Neural cell (in vitro differentiated cells): ENCODE measurements at regions not wholly inside any gene's neighbourhood (a gene's known extent, or its start where the extent isn't known, plus 50 kb on each side); places are given as distances from the start of the nearest gene placed in this dataset.

Experiments used
- H2AFZ ChIP-seq: fragments of 200-600, 300-800 bp; sonication (generic), shearing (Covaris generic); 2 replicates; pipeline ENCODE4 v1.6.0; 2014; ENCODE audit warnings: low read depth, mild to moderate bottlenecking, antibody characterized with exemption, low read length, moderate library complexity
- H3F3A ChIP-seq: fragments of 200-600 bp; shearing (Covaris generic); 2 replicates; pipeline ENCODE4 v1.6.1; 2016; ENCODE audit warnings: mild to moderate bottlenecking, moderate library complexity, mixed read lengths, antibody characterized with exemption, low read length; ENCODE audit not compliant: insufficient read depth, poor library complexity, severe bottlenecking
- H3K27ac ChIP-seq: fragments of 200-600, 300-800 bp; sonication (generic), shearing (Covaris generic); 2 replicates; pipeline ENCODE4 v1.5.1; 2014; ENCODE audit warnings: mild to moderate bottlenecking, low read length, moderate library complexity
- H3K27me3 ChIP-seq: fragments of 300-800, 200-600 bp; sonication (generic), shearing (Covaris generic); 2 replicates; pipeline ENCODE4 v1.6.0; 2014; ENCODE audit warnings: mild to moderate bottlenecking, low read depth, low read length, moderate library complexity; ENCODE audit not compliant: insufficient read depth
- H3K36me3 ChIP-seq: fragments of 300-800, 200-600 bp; sonication (generic), shearing (Covaris generic); 2 replicates; pipeline ENCODE4 v1.5.1; 2014; ENCODE audit warnings: mild to moderate bottlenecking, antibody characterized with exemption, low read length, moderate library complexity; ENCODE audit not compliant: insufficient read depth
- H3K4me2 ChIP-seq: fragments of 300-800, 200-600 bp; sonication (generic), shearing (Covaris generic); 2 replicates; pipeline ENCODE4 v1.6.0; 2014; ENCODE audit warnings: mild to moderate bottlenecking, low read length
- H3K4me3 ChIP-seq: fragments of 300-800, 200-600 bp; sonication (generic), shearing (Covaris generic); 2 replicates; pipeline ENCODE4 v1.5.1; 2014; ENCODE audit warnings: mild to moderate bottlenecking, low read length, moderate library complexity
- H3K79me2 ChIP-seq: fragments of 200-600 bp; shearing (Covaris generic); replicated peaks from 2 replicates; pipeline ENCODE4 v1.6.0; 2014; ENCODE audit warnings: mild to moderate bottlenecking, low read length, moderate library complexity; ENCODE audit not compliant: insufficient read depth
- H3K9ac ChIP-seq: fragments of 300-800, 200-600 bp; sonication (generic), shearing (Covaris generic); 2 replicates; pipeline ENCODE4 v1.6.1; 2016; ENCODE audit warnings: mild to moderate bottlenecking, low read length, mixed read lengths
- H3K9me2 ChIP-seq: fragments of 200-600 bp; shearing (Covaris generic); 2 replicates; pipeline ENCODE4 v1.6.1; 2016; ENCODE audit warnings: mild to moderate bottlenecking, low read length, mixed read lengths; ENCODE audit not compliant: insufficient read depth
- H3K9me3 ChIP-seq: fragments of 200-600, 300-800 bp; sonication (generic), shearing (Covaris generic); 2 replicates; pipeline ENCODE4 v1.6.1; 2016; ENCODE audit warnings: mild to moderate bottlenecking, mixed run types, low read length, moderate library complexity, mixed read lengths
- H4K20me1 ChIP-seq: fragments of 200-600 bp; shearing (Covaris generic); 2 replicates; pipeline ENCODE4 v1.6.1; 2016; ENCODE audit warnings: mild to moderate bottlenecking, mixed run types; ENCODE audit not compliant: insufficient read depth
- EP300 ChIP-seq: fragments of 450-650 bp; conservative IDR thresholded peaks from 2 replicates; pipeline ENCODE4 v1.6.1; 2014; ENCODE audit warnings: antibody characterized with exemption, mild to moderate bottlenecking, moderate library complexity; ENCODE audit not compliant: poor library complexity, severe bottlenecking
- EZH2 ChIP-seq: fragments of 200-600, 300-800 bp; shearing (Covaris generic), sonication (generic); IDR thresholded peaks from 2 replicates; pipeline ENCODE4 v1.6.1; 2014; ENCODE audit warnings: antibody characterized with exemption, low read length, borderline replicate concordance, mild to moderate bottlenecking; ENCODE audit not compliant: insufficient read depth, poor library complexity, severe bottlenecking
- MXI1 ChIP-seq: fragments of 450-650 bp; conservative IDR thresholded peaks from 2 replicates; pipeline ENCODE4 v1.6.1; 2014; ENCODE audit warnings: antibody characterized with exemption, mild to moderate bottlenecking; ENCODE audit not compliant: poor library complexity, severe bottlenecking
- POLR2AphosphoS5 ChIP-seq: IDR thresholded peaks from 2 replicates; pipeline ENCODE4 v1.6.1; 2012
- RAD21 ChIP-seq: fragments of 450-650 bp; conservative IDR thresholded peaks from 2 replicates; pipeline ENCODE4 v1.6.1; 2014; ENCODE audit warnings: antibody characterized with exemption, mild to moderate bottlenecking, moderate library complexity
- SMC3 ChIP-seq: fragments of 450-650 bp; conservative IDR thresholded peaks from 2 replicates; pipeline ENCODE4 v1.6.1; 2014; ENCODE audit warnings: antibody characterized with exemption, mild to moderate bottlenecking, moderate library complexity; ENCODE audit not compliant: poor library complexity
- TAF1 ChIP-seq: IDR thresholded peaks from 2 replicates; pipeline ENCODE4 v1.6.1; 2012; ENCODE audit warnings: low read depth
- TF ChIP-seq, protein P1 (sequence below): fragments of 450-650 bp; IDR thresholded peaks from 2 replicates; pipeline ENCODE4 v1.5.1; 2014; ENCODE audit warnings: antibody characterized with exemption, mild to moderate bottlenecking, moderate library complexity; ENCODE audit not compliant: poor library complexity, severe bottlenecking
- TF ChIP-seq, protein P2 (sequence below): IDR thresholded peaks from 2 replicates; pipeline ENCODE4 v1.6.1; 2012; ENCODE audit warnings: borderline replicate concordance

DNA sequence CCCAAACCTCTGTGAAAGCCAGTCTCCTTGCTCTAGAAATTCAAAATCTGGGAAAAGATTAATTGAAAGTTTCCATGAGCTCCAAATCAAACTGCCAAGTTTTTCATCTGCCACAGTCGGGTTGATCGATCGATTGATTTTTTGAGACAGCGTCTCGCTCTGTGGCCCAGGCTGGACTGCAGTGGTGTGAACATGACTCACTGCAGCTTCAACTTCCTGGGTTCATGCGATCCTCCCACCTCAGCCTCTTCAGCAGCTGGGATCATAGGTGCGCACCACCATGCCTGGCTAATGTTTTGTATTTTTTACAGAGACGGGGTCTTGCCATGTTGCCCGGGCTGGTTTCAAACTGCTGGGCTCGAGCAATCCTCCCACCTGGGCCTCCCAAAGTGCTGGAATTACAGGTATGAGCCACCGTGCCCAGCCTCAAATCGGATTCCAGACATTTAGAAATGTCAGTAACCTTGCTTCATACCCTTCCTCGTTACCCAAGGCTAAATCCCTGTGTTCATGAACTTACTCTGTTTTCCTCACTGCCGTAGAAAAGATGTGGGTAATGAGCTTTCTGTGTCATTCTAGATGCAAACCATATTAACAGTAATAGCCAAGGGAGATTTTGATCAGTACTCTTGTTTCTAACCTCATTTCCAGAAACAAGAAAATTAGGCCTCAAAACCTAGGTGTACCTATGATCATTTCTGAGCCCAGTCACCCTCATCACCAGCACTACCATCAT, 105.9 kb upstream of the AKAP13 start:
- TF ChIP-seq MXI1 (no peak), POLR2AphosphoS5 (no peak), EP300 (no peak), EZH2 (no peak), SMC3 (no peak), TAF1 (no peak), RAD21 (no peak)
- TF ChIP-seq, protein P1, sequence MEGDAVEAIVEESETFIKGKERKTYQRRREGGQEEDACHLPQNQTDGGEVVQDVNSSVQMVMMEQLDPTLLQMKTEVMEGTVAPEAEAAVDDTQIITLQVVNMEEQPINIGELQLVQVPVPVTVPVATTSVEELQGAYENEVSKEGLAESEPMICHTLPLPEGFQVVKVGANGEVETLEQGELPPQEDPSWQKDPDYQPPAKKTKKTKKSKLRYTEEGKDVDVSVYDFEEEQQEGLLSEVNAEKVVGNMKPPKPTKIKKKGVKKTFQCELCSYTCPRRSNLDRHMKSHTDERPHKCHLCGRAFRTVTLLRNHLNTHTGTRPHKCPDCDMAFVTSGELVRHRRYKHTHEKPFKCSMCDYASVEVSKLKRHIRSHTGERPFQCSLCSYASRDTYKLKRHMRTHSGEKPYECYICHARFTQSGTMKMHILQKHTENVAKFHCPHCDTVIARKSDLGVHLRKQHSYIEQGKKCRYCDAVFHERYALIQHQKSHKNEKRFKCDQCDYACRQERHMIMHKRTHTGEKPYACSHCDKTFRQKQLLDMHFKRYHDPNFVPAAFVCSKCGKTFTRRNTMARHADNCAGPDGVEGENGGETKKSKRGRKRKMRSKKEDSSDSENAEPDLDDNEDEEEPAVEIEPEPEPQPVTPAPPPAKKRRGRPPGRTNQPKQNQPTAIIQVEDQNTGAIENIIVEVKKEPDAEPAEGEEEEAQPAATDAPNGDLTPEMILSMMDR, result no peak
- H3K4me3 ChIP-seq, result no peak overlapping the region

GRCh38 chr15:85276508-85276907, 103.9 kb upstream of the AKAP13 start:
- H3K9me3 ChIP-seq, result no peaks in the 10 kb centered on the region
- H3K4me2 ChIP-seq, result no peak overlapping the region
- H3K9ac ChIP-seq, result no peak overlapping the region
- no peak for TF ChIP-seq EP300
- TF ChIP-seq, protein P2, sequence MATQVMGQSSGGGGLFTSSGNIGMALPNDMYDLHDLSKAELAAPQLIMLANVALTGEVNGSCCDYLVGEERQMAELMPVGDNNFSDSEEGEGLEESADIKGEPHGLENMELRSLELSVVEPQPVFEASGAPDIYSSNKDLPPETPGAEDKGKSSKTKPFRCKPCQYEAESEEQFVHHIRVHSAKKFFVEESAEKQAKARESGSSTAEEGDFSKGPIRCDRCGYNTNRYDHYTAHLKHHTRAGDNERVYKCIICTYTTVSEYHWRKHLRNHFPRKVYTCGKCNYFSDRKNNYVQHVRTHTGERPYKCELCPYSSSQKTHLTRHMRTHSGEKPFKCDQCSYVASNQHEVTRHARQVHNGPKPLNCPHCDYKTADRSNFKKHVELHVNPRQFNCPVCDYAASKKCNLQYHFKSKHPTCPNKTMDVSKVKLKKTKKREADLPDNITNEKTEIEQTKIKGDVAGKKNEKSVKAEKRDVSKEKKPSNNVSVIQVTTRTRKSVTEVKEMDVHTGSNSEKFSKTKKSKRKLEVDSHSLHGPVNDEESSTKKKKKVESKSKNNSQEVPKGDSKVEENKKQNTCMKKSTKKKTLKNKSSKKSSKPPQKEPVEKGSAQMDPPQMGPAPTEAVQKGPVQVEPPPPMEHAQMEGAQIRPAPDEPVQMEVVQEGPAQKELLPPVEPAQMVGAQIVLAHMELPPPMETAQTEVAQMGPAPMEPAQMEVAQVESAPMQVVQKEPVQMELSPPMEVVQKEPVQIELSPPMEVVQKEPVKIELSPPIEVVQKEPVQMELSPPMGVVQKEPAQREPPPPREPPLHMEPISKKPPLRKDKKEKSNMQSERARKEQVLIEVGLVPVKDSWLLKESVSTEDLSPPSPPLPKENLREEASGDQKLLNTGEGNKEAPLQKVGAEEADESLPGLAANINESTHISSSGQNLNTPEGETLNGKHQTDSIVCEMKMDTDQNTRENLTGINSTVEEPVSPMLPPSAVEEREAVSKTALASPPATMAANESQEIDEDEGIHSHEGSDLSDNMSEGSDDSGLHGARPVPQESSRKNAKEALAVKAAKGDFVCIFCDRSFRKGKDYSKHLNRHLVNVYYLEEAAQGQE, result no peak
- no peaks in the 10 kb centered on the region for H3F3A ChIP-seq
- H3K36me3 ChIP-seq, result no peaks in the 10 kb centered on the region
- H3K9me2 ChIP-seq, result no peaks in the 10 kb centered on the region
- H4K20me1 ChIP-seq, result no peaks in the 10 kb centered on the region
- H3K27me3 ChIP-seq, result no peaks in the 10 kb centered on the region
- no peak overlapping the region for H3K4me3 ChIP-seq
- H2AFZ ChIP-seq, result no peak overlapping the region
- H3K27ac ChIP-seq, result no peak overlapping the region
- no peaks in the 10 kb centered on the region for H3K79me2 ChIP-seq

More for the DNA sequence above, 105.9 kb upstream of the AKAP13 start:
- H3K27me3 ChIP-seq, result no peaks in the 10 kb centered on the region
- H2AFZ ChIP-seq, result no peak overlapping the region
- H3K27ac ChIP-seq, result no peak overlapping the region
- H3K9me3 ChIP-seq, result no peaks in the 10 kb centered on the region
- no peaks in the 10 kb centered on the region for H3F3A ChIP-seq
- no peaks in the 10 kb centered on the region for H3K79me2 ChIP-seq
- H3K9me2 ChIP-seq, result no peaks in the 10 kb centered on the region
- H3K9ac ChIP-seq, result no peak overlapping the region
- no peak overlapping the region for H3K4me2 ChIP-seq
- no peaks in the 10 kb centered on the region for H3K36me3 ChIP-seq
- H4K20me1 ChIP-seq, result no peaks in the 10 kb centered on the region
